Thyroid gland (tissue), 4 donors: ENCODE measurements at regions not wholly inside any gene's neighbourhood (a gene's known extent, or its start where the extent isn't known, plus 50 kb on each side); places are given as distances from the start of the nearest gene placed in this dataset.

Experiments
- CTCF ChIP-seq, 6 experiments: fragments of 200-600 bp in 3 of 6; fragments of 450-650 bp in 3 of 6; sonication (generic) in 3 of 6; IDR thresholded peaks; one replicate each; pipeline ENCODE4 v1.5.1; 2016 to 2019; ENCODE audit warnings: antibody characterized with exemption in 6 of 6, mild to moderate bottlenecking in 2 of 6, inconsistent platforms in 1 of 6, moderate library complexity in 1 of 6
- POLR2A ChIP-seq, 2 donors: fragments of 450-650 bp; IDR thresholded peaks; one replicate each; pipeline ENCODE4 v1.6.1; 2017; ENCODE audit warnings: antibody characterized with exemption in 2 of 2, mild to moderate bottlenecking in 2 of 2, moderate library complexity in 1 of 2

DNA sequence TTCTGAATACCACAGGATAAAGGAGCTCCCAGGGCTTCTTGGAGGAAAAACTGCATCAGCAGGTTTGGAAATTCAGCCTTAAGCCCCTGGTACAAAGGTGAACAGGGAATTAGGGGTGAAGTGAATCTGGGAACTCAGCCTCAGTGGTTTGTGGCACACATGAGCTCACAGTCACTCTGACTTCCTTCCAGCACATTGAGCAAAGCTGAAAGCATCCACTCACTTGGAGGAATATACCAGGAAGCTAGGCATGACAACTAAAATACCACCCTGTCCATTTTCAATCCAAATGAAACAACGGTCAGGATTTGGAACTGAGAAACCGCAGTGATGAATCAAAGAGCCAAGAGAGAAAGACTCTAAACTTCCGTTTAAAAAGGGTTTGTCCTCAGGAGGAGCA is 216.1 kb downstream of the ICOS start:
- TF ChIP-seq POLR2A (IDR thresholded peaks at IDR 0.05) = no peak
- no peak for TF ChIP-seq CTCF (IDR thresholded peaks at IDR 0.05)
